ENCODE measurements at regions not wholly inside any gene's neighbourhood (a gene's known extent, or its start where the extent isn't known, plus 50 kb on each side); places are given as distances from the start of the nearest gene placed in this dataset.

DNA sequence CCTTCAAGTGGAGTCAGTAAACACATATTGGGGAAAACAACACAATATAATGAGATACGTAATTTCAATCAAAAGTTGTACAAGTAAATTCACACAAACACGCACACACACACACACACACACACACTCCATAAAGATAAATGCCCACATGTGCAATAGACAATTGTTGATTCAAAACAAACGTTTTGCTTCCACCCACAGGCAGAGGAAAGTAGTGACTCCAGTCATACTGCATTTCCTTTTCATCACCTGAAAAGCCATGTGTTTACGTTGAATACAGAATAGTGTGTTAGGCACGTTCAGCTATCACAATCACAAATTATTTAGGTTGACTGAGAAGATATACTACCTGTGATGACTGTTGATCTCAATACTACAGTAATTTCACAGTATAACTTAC is 443.8 kb upstream of the MANEA start:
- peak; percentile 68 for DNase-seq (ENCODE audit: low read depth)
- no peak overlapping the region for H3K4me3 ChIP-seq (ENCODE audit: low read length)
- TF ChIP-seq, protein P1, sequence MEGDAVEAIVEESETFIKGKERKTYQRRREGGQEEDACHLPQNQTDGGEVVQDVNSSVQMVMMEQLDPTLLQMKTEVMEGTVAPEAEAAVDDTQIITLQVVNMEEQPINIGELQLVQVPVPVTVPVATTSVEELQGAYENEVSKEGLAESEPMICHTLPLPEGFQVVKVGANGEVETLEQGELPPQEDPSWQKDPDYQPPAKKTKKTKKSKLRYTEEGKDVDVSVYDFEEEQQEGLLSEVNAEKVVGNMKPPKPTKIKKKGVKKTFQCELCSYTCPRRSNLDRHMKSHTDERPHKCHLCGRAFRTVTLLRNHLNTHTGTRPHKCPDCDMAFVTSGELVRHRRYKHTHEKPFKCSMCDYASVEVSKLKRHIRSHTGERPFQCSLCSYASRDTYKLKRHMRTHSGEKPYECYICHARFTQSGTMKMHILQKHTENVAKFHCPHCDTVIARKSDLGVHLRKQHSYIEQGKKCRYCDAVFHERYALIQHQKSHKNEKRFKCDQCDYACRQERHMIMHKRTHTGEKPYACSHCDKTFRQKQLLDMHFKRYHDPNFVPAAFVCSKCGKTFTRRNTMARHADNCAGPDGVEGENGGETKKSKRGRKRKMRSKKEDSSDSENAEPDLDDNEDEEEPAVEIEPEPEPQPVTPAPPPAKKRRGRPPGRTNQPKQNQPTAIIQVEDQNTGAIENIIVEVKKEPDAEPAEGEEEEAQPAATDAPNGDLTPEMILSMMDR (IDR thresholded peaks at IDR 0.05; ENCODE audit: insufficient read depth, low read depth, low read length, missing control alignments): peak; percentile 71

DNA sequence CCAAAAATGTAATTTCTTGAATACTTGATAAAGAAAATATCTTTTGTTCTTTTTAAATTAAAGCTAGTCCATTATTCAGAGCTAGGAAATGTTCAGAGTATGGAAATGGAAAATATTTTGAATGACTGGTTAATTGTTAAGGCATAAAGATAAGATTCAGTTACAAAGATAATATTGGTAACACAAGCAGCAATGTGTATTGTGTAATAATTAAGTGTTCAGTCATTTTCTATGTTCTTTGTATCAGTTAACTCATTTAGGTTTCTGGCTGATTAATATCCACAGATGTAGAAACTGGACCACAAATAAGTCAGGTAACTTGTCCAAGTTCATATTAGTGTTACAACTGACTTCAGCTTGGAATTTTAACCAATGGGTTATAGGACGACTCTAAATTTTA is 442.2 kb upstream of the MANEA start:
- TF ChIP-seq, protein P1 (IDR thresholded peaks at IDR 0.05; ENCODE audit: insufficient read depth, low read depth, low read length, missing control alignments): no peak
- no peak for DNase-seq (ENCODE audit: low read depth)
- H3K4me3 ChIP-seq (ENCODE audit: low read length): no peak overlapping the region

DNA sequence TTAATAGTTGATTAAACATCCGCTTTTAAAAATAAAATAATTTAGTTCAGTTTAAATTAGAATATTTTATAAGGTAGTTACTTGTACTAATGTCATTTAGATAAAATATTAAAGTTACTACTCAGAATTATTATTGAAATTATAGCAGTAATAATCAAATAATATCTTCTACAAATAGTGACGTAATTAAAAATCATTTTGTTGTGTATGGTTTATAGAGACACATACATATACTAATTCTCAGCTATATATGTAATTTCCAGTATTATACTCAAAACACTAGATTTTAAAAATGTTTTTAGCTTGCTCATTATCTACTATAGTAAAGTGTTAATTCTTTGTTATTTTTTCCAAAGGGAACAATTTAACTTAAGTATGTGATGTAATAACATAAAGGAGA is 435.2 kb upstream of the MANEA start:
- TF ChIP-seq, protein P1 (IDR thresholded peaks at IDR 0.05; ENCODE audit: insufficient read depth, low read depth, low read length, missing control alignments): no peak
- DNase-seq (ENCODE audit: low read depth): no peak
- H3K4me3 ChIP-seq (ENCODE audit: low read length): no peak overlapping the region

DNA sequence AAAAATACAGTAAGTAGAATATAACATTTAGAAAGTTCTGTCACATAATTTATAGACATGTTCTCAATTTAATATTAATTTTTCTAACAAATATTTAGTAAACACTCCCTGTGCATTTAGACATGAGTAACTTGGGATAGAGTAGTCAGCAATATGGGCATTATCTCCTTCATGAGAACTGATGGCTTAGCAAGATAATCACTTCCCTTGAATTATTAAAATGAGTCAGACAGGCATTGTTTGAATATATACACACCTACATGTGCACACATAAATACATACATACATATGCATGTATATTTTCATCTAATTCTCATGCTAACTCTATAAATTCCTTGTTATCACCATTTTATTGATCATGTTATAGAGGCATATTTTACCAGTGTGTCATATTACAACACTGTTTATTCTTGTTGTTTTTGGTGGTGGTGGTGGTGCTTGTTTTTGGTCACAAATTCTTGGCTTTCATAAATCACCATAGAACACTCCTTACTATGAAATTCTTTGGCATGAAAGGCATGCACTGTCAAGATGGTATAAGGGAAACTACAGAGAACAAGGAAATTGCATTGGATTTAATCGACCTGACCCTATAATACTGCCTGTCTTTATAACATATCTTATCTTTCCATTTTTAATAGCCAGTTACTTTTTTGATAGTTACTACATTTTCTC is 434.5 kb upstream of the MANEA start:
- H3K4me3 ChIP-seq (ENCODE audit: low read length): no peak overlapping the region
- TF ChIP-seq, protein P1 (IDR thresholded peaks at IDR 0.05; ENCODE audit: insufficient read depth, low read depth, low read length, missing control alignments): no peak
- DNase-seq (ENCODE audit: low read depth): no peak

DNA sequence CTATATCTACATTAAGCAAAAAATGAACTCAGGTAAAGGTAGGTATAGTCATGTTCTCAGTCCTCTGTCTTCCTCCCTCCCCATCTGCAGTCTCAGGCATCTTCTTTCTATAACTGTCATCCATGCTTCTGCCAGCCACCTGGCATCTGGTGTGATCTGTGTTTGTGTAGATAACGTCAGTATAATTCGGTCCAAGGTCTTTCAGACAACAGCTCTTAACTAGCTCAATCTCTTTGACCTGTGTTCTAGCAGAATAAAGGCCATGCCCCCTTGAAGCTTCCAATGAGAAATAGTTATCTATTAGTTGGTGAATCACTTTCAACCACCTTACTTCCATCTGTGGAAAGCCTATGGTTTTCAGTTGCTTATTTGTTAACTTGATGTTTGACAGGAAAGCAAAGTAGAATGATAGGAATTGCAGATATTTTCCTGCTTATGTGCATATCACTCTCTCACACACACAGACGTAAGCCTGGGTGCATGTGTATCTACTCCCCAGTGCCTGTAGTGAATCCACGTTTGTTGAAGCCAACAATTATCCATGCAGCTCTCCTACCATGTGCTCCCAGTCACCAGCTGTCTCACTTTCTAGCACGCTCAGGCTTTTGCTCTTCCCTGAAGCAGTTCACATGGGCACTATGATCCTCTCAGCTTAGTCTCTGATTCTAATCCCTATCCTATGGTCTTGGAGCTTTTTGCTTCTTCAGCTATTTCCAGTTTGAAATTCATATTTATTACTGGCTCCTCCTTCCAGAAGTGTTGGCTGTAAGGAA is 433.7 kb upstream of the MANEA start:
- DNase-seq (ENCODE audit: low read depth): no peak
- H3K4me3 ChIP-seq (ENCODE audit: low read length): no peak overlapping the region
- TF ChIP-seq, protein P1 (IDR thresholded peaks at IDR 0.05; ENCODE audit: insufficient read depth, low read depth, low read length, missing control alignments): no peak

DNA sequence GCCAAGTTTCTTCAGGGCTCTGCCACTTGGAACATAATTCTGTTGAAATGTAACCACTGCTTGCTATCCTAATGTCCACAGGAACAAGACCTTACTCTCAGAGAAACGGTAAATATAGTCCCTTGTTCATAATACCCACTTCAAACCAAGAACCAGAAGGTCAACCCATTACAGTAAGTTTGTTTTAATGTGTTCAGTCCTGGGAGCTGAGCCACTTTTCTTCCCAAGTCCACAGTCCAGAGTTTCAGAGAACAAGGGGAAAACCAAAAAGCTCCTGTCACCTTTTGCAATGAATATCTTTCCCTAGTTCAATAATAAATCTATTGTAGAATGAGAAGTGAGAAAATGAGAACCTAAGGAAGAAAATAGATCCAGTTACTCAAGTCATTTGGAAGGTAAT is 431.9 kb upstream of the MANEA start:
- TF ChIP-seq, protein P1 (IDR thresholded peaks at IDR 0.05; ENCODE audit: insufficient read depth, low read depth, low read length, missing control alignments): no peak
- H3K4me3 ChIP-seq (ENCODE audit: low read length): no peak overlapping the region
- DNase-seq (ENCODE audit: low read depth): no peak

Data from epithelial cell of esophagus (primary cell).